HFFc6 (cell line): ENCODE measurements at regions not wholly inside any gene's neighbourhood (a gene's known extent, or its start where the extent isn't known, plus 50 kb on each side); places are given as distances from the start of the nearest gene placed in this dataset.

ENCODE experiments used
- DNase-seq: peaks from one replicate; pipeline ENCODE4 v3.0.0-alpha.2; 2018
- H3K27ac Mint-ChIP-seq: 2 replicates; pipeline ENCODE4 v1.8.0; 2020; ENCODE audit warnings: mild to moderate bottlenecking, mixed read lengths
- H3K27me3 Mint-ChIP-seq: 2 replicates; pipeline ENCODE4 v1.8.0; 2021; ENCODE audit warnings: mild to moderate bottlenecking, moderate library complexity, mixed read lengths; ENCODE audit not compliant: insufficient read depth
- H3K36me3 Mint-ChIP-seq: 2 replicates; pipeline ENCODE4 v1.8.0; 2021; ENCODE audit warnings: low read depth, mixed read lengths
- H3K4me1 Mint-ChIP-seq: 2 replicates; pipeline ENCODE4 v1.8.0; 2020; ENCODE audit warnings: low read depth, mixed read lengths
- H3K4me3 Mint-ChIP-seq: 2 replicates; pipeline ENCODE4 v1.8.0; 2020; ENCODE audit warnings: mild to moderate bottlenecking, moderate library complexity, mixed read lengths
- H3K9me3 Mint-ChIP-seq: 2 replicates; pipeline ENCODE4 v1.8.0; 2020; ENCODE audit warnings: mild to moderate bottlenecking, mixed read lengths
- TF ChIP-seq, protein P1 (sequence below): fragments of 200-600 bp; sonication (generic); IDR thresholded peaks from 2 replicates; pipeline ENCODE4 v1.5.0; 2021; ENCODE audit warnings: antibody characterized with exemption, mild to moderate bottlenecking

- Mint-ChIP-seq H3K4me3 (no peak overlapping the region), H3K4me1 (no peaks in the 10 kb centered on the region), H3K9me3 (peaks cover 13% of the 10 kb centered on the region), H3K36me3 (no peaks in the 10 kb centered on the region), H3K27ac (no peak overlapping the region), H3K27me3 (peaks cover 7% of the 10 kb centered on the region)
- DNase-seq, result no peak
- TF ChIP-seq, protein P1, sequence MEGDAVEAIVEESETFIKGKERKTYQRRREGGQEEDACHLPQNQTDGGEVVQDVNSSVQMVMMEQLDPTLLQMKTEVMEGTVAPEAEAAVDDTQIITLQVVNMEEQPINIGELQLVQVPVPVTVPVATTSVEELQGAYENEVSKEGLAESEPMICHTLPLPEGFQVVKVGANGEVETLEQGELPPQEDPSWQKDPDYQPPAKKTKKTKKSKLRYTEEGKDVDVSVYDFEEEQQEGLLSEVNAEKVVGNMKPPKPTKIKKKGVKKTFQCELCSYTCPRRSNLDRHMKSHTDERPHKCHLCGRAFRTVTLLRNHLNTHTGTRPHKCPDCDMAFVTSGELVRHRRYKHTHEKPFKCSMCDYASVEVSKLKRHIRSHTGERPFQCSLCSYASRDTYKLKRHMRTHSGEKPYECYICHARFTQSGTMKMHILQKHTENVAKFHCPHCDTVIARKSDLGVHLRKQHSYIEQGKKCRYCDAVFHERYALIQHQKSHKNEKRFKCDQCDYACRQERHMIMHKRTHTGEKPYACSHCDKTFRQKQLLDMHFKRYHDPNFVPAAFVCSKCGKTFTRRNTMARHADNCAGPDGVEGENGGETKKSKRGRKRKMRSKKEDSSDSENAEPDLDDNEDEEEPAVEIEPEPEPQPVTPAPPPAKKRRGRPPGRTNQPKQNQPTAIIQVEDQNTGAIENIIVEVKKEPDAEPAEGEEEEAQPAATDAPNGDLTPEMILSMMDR, result no peak
These were observed 110.5 kb upstream of the AGAP1 start for GRCh38 chr2:235383272-235383843.

- TF ChIP-seq, protein P1, result no peak
- H3K4me3 Mint-ChIP-seq, result no peak overlapping the region
- no peak overlapping the region for H3K27ac Mint-ChIP-seq
- H3K9me3 Mint-ChIP-seq, result peaks cover 13% of the 10 kb centered on the region
- H3K27me3 Mint-ChIP-seq, result peaks cover 9% of the 10 kb centered on the region
- no peaks in the 10 kb centered on the region for H3K36me3 Mint-ChIP-seq
- H3K4me1 Mint-ChIP-seq, result no peaks in the 10 kb centered on the region
- no peak for DNase-seq
These were observed 109.2 kb upstream of the AGAP1 start for GRCh38 chr2:235384624-235385023.

DNA sequence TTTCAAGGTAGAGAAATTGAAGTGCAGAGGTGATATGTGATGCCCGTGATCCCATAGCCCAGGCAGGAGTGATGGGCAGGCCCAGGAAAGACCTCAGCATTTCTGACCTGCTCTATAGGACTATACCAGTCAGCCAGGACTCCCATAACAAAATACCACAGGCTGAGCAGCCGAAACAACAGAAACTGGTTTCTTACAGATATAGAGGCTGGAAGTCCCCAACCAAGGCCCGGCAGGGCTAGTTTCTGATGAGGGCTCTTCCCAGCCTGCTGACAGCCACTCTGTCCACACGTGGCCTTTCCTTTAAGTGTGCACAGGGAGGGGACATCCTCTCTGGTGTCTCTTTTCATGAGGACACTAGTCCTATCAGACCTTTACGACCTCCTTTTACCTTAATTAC lies 104.2 kb upstream of the AGAP1 start:
- H3K4me1 Mint-ChIP-seq, result peaks cover 7% of the 10 kb centered on the region
- no peak overlapping the region for H3K27ac Mint-ChIP-seq
- H3K9me3 Mint-ChIP-seq, result peaks cover 15% of the 10 kb centered on the region
- TF ChIP-seq, protein P1, result no peak
- H3K4me3 Mint-ChIP-seq, result no peak overlapping the region
- no peaks in the 10 kb centered on the region for H3K36me3 Mint-ChIP-seq
- peaks cover 4% of the 10 kb centered on the region for H3K27me3 Mint-ChIP-seq
- no peak for DNase-seq

DNA sequence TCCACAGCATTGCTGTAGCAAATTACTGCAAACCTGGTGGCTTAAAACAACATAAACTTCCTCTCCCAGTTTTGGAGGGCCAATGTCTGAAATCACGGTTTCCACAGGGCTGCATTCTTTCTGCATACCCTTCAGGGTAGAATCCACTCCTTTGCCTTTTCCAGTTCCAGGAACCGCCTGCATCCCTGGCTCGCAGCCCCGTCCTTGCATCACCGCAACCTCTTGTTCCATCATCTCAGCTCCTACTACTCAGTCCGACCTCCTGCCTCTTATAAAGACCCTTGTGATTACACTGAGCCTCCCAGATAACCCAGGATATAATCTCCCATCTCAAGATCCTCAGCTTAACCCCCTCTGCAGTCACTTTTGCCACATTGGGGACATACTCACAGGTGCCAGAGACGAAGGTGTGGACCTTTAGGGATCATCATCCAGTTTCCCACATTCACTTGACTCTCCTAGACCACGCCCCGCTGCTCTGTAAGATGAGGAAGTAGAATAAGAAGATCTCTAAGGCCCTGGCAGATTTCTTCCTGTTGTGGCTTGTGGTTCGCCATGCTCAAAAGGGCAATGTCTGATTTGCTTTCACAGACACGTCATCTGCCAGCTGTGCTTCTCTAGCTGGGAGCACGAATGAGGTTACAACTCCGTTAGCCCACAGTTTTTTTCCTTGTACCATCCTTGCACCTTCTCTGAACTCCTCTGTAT lies 103.6 kb upstream of the AGAP1 start:
- Mint-ChIP-seq H3K4me1 (peaks cover 13% of the 10 kb centered on the region), H3K9me3 (peaks cover 11% of the 10 kb centered on the region), H3K36me3 (no peaks in the 10 kb centered on the region), H3K27ac (no peak overlapping the region), H3K4me3 (no peak overlapping the region), H3K27me3 (peaks cover 4% of the 10 kb centered on the region)
- no peak for DNase-seq
- TF ChIP-seq, protein P1, result no peak

DNA sequence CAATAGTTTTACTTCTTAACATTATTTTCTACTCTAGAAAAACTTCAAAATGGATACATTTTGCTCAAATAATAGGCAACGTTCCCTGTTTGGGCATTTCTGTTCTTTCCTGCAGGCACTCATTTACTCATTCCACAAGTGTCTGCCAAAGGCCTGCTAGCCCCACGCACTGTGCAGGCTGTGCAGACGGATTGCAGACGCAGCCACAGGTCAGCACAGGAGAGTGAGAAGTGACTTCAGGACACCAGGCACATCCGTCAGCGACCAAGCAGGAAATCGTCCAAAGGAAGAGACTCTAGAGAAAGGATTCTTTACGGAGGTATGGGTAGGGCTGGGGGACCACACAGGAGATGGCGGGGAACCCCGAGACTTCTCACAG lies 103.0 kb upstream of the AGAP1 start:
- no peaks in the 10 kb centered on the region for H3K36me3 Mint-ChIP-seq
- H3K4me1 Mint-ChIP-seq, result peaks cover 15% of the 10 kb centered on the region
- H3K27ac Mint-ChIP-seq, result no peak overlapping the region
- TF ChIP-seq, protein P1, result no peak
- DNase-seq, result no peak
- H3K27me3 Mint-ChIP-seq, result peaks cover 4% of the 10 kb centered on the region
- H3K4me3 Mint-ChIP-seq, result no peak overlapping the region
- H3K9me3 Mint-ChIP-seq, result peaks cover 13% of the 10 kb centered on the region
